22Rv1 (cell line): ENCODE measurements at regions not wholly inside any gene's neighbourhood (a gene's known extent, or its start where the extent isn't known, plus 50 kb on each side); places are given as distances from the start of the nearest gene placed in this dataset.

Experiments used
- ZFX ChIP-seq: fragments of 450-650 bp; IDR thresholded peaks from 2 replicates; pipeline ENCODE4 v1.6.1; 2017; ENCODE audit warnings: antibody characterized with exemption, borderline replicate concordance
- TF ChIP-seq, protein P1 (sequence below): fragments of 450-650 bp; IDR thresholded peaks from 2 replicates; pipeline ENCODE4 v1.5.1; 2017; ENCODE audit warnings: mild to moderate bottlenecking

DNA sequence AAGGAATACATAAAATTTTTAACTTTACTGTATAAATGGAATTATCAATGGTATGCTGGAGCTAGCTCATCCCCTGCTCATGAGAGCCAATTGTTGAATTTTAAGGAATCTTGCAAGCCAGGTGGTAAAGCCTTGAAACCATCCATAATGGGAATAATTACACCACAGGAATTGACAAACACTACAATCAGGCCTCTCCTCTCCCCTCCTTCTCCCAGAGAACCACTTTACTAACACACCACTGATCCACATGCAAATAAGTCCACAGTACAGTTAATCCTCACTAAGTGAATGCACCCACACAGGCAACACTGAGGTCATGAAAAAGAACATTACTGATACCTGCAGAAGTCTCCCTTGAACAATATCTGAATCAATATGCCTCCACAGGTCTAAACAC lies 140.5 kb downstream of the KLF12 start:
- TF ChIP-seq, protein P1, sequence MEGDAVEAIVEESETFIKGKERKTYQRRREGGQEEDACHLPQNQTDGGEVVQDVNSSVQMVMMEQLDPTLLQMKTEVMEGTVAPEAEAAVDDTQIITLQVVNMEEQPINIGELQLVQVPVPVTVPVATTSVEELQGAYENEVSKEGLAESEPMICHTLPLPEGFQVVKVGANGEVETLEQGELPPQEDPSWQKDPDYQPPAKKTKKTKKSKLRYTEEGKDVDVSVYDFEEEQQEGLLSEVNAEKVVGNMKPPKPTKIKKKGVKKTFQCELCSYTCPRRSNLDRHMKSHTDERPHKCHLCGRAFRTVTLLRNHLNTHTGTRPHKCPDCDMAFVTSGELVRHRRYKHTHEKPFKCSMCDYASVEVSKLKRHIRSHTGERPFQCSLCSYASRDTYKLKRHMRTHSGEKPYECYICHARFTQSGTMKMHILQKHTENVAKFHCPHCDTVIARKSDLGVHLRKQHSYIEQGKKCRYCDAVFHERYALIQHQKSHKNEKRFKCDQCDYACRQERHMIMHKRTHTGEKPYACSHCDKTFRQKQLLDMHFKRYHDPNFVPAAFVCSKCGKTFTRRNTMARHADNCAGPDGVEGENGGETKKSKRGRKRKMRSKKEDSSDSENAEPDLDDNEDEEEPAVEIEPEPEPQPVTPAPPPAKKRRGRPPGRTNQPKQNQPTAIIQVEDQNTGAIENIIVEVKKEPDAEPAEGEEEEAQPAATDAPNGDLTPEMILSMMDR = no peak
- TF ChIP-seq ZFX = no peak
